Islet precursor cell (in vitro differentiated cells): ENCODE measurements at regions not wholly inside any gene's neighbourhood (a gene's known extent, or its start where the extent isn't known, plus 50 kb on each side); places are given as distances from the start of the nearest gene placed in this dataset.
"Not testable (repeated sequence)": the region's sequence is repeated elsewhere in the genome, so short reads cannot be mapped to it uniquely, and the experiment has no call there.

ENCODE experiments used
- DNase-seq: peaks from one replicate; pipeline ENCODE4 v3.0.0-alpha.2; 2018

GRCh38 chrX:74063426-74064155, 211.1 kb upstream of the XIST start:
- DNase-seq: peak; percentile 71

GRCh38 chrX:74061879-74062278, 209.4 kb upstream of the XIST start:
- no peak for DNase-seq

- no peak for DNase-seq
Measured at GRCh38 chrX:74049126-74049525, 196.6 kb upstream of the XIST start.

GRCh38 chrX:74034066-74034465, 181.6 kb upstream of the XIST start:
- DNase-seq: not testable (repeated sequence)

- not testable (repeated sequence) for DNase-seq
Measured at GRCh38 chrX:74031527-74031926, 179.0 kb upstream of the XIST start.

DNA sequence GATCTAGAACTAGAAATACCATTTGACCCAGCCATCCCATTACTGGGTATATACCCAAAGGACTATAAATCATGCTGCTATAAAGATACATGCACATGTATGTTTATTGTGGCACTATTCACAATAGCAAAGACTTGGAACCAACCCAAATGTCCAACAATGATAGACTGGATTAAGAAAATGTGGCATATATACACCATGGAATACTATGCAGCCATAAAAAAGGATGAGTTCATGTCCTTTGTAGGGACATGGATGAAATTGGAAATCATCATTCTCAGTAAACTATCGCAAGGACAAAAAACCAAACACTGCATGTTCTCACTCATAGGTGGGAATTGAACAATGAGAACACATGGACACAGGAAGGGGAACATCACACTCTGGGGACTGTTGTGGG, 178.3 kb upstream of the XIST start:
- DNase-seq: not testable (repeated sequence)

GRCh38 chrX:74025145-74025544, 172.6 kb upstream of the XIST start:
- DNase-seq: not testable (repeated sequence)

GRCh38 chrX:74023203-74023602, 170.7 kb upstream of the XIST start:
- no peak for DNase-seq

GRCh38 chrX:74018253-74018652, 165.7 kb upstream of the XIST start:
- DNase-seq: no peak

DNA sequence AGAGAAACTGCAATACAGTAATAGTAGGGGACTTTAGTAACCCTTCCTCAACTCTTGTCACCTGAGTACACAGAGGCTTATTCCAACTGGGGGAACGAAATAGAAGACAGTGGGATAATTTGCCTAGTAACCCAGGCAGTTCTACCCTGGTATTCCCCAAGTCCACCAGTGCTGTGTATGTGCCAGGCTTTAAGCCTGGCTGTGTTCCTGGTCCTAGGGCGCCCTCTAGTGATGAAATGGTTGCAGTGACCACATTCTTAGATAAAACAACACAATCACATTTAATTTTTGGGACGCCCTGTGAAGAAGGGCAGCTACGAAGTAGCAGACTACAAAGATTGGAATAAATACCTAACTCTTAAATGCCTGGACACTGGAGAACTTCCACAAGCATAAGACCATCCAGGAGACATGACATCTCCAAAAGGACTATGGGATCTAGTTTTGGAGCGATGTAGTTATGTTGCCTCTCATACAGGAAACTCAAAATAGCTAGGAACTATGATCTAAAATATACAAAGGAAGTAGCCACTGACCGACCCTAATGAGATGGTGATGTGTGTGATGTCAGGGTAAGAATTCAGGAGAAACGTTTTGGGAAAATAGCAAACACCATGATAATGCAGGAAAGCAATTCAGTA, 163.0 kb upstream of the XIST start:
- DNase-seq: peak; percentile 80

- DNase-seq: no peak
Measured at GRCh38 chrX:74009041-74009440, 156.5 kb upstream of the XIST start.

DNA sequence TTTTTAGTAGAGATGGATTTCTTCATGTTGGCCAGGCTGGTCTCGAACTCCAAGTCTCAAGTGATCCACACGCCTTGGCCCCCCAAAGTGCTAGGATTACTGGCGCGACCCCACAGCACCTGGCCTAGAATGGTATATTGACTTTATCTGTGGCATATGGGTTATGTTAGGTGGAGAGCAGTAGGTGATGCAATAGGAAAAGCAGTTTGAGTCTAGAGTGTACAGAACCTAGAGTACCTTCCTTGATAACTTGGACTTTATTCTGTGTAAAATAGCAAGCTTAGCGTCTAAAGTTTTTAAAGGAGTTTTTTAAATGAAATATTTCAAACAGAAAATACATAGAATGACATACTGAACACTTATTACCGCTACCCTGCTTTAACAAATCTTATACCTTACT, 139.5 kb upstream of the XIST start:
- no peak for DNase-seq

DNA sequence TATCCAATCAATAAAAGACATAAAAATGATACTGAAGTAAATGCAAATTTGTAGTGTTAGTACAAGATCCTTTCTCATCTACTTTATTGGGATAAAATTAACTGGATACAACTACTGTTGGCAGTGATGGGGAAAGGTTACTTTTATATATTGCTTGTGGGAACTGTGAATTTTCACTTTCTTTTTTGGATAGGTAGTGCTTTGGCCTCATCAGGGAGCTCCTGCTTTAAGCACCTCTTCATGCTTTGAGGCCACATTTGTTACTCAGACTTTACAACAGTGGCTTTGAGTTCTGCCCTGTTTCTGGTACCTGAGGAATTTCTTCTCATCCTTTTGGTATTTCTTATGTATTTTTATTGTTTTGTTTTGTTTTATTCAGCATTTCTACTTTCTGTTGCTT, 134.7 kb upstream of the XIST start:
- DNase-seq: no peak

DNA sequence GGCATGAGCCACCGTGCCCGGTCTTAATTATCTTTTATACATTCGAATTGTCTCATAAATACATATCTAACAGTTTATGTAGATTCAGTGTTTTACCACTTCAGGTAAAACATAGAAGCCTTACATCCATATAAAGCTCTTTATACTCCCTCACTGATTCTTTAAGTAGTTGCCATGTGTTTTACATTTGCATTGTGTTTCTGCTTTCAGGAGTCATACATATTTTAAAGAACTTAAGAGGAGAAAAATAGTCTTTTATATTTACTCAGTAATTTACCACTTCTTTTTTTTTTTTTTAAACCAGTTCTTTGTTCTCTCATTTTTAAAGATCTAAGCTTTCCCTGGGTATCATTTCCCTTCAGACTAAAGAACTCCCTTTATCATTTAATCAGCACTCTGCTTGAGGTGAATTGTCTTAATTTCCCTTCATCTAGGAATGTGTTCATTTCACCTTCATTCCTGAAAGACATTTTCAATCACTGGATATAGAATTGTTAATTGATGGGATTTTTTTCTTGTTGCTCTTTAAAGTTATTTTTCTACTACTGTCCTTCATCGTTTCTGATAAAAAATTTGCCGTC, 127.1 kb upstream of the XIST start:
- DNase-seq: no peak

GRCh38 chrX:73977542-73978169, 125.1 kb upstream of the XIST start:
- DNase-seq: no peak

DNA sequence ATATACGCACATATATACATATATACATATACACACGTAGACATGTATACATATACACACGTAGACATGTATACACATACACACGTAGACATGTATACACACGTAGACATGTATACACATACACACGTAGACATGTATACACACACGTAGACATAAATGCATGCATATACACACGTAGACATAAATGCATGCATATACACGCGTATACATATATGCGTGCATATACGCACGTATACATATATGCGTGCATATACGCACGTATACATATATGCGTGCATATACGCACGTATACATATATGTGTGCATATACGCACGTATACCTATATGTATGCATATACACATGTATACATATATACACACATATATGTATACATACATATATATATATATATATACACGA, 114.9 kb upstream of the XIST start:
- DNase-seq: not testable (repeated sequence)

DNA sequence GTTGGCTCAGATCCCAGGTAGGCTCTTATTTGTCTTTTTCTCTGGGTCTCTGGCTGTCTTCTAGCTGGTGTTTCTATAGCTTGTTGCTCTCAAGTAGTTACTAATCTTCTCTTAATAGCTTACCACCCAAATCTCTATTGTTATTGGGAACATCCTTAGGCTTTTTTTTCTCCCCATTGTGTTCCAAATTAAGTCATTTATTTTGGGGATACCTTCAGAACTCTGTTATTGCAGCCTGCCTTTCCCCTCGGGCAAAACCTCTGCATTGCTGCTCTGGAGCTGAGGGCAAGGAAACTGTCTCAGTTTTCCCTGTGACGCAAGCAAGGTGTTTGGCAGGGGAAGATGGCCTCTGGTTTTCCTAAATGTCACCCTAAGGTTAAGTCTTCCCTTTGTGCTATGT, 113.3 kb upstream of the XIST start:
- no peak for DNase-seq

DNA sequence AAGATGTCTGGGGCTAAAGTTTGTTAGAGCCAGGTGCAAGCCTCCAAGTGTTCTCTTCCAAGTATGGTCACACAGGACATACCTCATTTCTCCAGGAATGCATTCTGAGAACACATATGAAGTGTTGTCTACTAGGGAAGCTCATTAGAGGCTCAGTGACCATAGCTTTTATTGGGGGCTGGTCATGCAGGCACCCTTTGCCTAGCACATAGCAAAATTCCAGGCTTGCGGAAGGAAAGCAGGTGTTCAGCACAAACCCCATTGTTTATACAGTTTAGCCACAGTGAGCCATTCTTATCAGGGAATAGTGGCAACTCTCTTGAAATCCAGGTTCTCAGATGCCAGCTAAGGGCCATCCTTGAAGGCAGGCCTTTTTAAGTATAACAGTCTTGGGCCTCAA, 112.1 kb upstream of the XIST start:
- DNase-seq: peak; percentile 60

GRCh38 chrX:73963682-73964081, 111.2 kb upstream of the XIST start:
- no peak for DNase-seq

DNA sequence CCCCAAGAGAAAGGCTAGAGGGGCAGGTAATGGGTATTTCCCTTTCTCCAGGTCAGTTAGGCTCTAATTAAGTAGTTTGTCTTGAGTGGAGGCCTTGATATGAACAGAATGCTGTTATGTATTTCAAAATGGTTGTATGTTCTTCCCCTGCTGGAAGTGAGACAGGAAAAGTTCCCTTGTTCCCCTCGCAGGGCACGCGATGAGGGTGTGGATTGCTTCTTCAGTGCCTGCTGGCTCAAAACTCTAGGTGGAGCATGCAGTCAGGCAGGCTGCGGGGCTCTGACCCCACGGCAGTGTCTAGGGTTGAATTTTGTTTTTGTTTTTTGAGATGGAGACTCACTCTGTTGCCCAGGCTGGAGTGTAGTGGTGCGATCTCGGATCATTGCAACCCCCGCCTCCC, 110.4 kb upstream of the XIST start:
- no peak for DNase-seq

GRCh38 chrX:73961867-73962266, 109.4 kb upstream of the XIST start:
- not testable (repeated sequence) for DNase-seq

GRCh38 chrX:73944563-73944908, 92.0 kb upstream of the XIST start:
- no peak for DNase-seq

- peak; percentile 96 for DNase-seq
Measured at GRCh38 chrX:73943693-73944562, 91.4 kb upstream of the XIST start.
